ENCODE measurements at regions not wholly inside any gene's neighbourhood (a gene's known extent, or its start where the extent isn't known, plus 50 kb on each side); places are given as distances from the start of the nearest gene placed in this dataset.

GRCh38 chr12:126700096-126700495 is 1566.9 kb upstream of the TMEM132C start:
- no peak for DNase-seq (ENCODE audit: low read depth)

GRCh38 chr12:126704609-126705008 is 1562.4 kb upstream of the TMEM132C start:
- no peak for DNase-seq (ENCODE audit: low read depth)

- DNase-seq (ENCODE audit: low read depth) = no peak
Observed at GRCh38 chr12:126706300-126706699, 1560.7 kb upstream of the TMEM132C start.

- DNase-seq (ENCODE audit: low read depth) = peak; percentile 56
Observed at GRCh38 chr12:126708492-126708896, 1558.5 kb upstream of the TMEM132C start.

GRCh38 chr12:126718365-126718764 is 1548.6 kb upstream of the TMEM132C start:
- DNase-seq (ENCODE audit: low read depth) = no peak

- DNase-seq (ENCODE audit: low read depth) = no peak
Observed at GRCh38 chr12:126719912-126720705, 1546.9 kb upstream of the TMEM132C start.

- no peak for DNase-seq (ENCODE audit: low read depth)
Observed at GRCh38 chr12:126726481-126727217, 1540.3 kb upstream of the TMEM132C start.

GRCh38 chr12:126727218-126728075 is 1539.5 kb upstream of the TMEM132C start:
- DNase-seq (ENCODE audit: low read depth) = no peak

- no peak for DNase-seq (ENCODE audit: low read depth)
Observed at GRCh38 chr12:126734296-126734695, 1532.7 kb upstream of the TMEM132C start.

GRCh38 chr12:126734710-126735109 is 1532.3 kb upstream of the TMEM132C start:
- no peak for DNase-seq (ENCODE audit: low read depth)

GRCh38 chr12:126741536-126742240 is 1525.3 kb upstream of the TMEM132C start:
- no peak for DNase-seq (ENCODE audit: low read depth)

GRCh38 chr12:126742241-126742641 is 1524.7 kb upstream of the TMEM132C start:
- DNase-seq (ENCODE audit: low read depth) = no peak

GRCh38 chr12:126747530-126748149 is 1519.3 kb upstream of the TMEM132C start:
- DNase-seq (ENCODE audit: low read depth) = peak; percentile 6

- no peak for DNase-seq (ENCODE audit: low read depth)
Observed at GRCh38 chr12:126752021-126752420, 1514.9 kb upstream of the TMEM132C start.

- no peak for DNase-seq (ENCODE audit: low read depth)
Observed at GRCh38 chr12:126757326-126757725, 1509.6 kb upstream of the TMEM132C start.

GRCh38 chr12:126760092-126760491 is 1506.9 kb upstream of the TMEM132C start:
- no peak for DNase-seq (ENCODE audit: low read depth)

- DNase-seq (ENCODE audit: low read depth) = no peak
Observed at GRCh38 chr12:126761420-126761819, 1505.5 kb upstream of the TMEM132C start.

GRCh38 chr12:126762150-126762549 is 1504.8 kb upstream of the TMEM132C start:
- DNase-seq (ENCODE audit: low read depth) = no peak

GRCh38 chr12:126763359-126763758 is 1503.6 kb upstream of the TMEM132C start:
- no peak for DNase-seq (ENCODE audit: low read depth)

- no peak for DNase-seq (ENCODE audit: low read depth)
Observed at GRCh38 chr12:126767334-126767733, 1499.6 kb upstream of the TMEM132C start.

- DNase-seq (ENCODE audit: low read depth) = no peak
Observed at GRCh38 chr12:126768517-126768916, 1498.5 kb upstream of the TMEM132C start.

All from GM04504 (cell line).